ENCODE measurements at regions not wholly inside any gene's neighbourhood (a gene's known extent, or its start where the extent isn't known, plus 50 kb on each side); places are given as distances from the start of the nearest gene placed in this dataset.

DNA sequence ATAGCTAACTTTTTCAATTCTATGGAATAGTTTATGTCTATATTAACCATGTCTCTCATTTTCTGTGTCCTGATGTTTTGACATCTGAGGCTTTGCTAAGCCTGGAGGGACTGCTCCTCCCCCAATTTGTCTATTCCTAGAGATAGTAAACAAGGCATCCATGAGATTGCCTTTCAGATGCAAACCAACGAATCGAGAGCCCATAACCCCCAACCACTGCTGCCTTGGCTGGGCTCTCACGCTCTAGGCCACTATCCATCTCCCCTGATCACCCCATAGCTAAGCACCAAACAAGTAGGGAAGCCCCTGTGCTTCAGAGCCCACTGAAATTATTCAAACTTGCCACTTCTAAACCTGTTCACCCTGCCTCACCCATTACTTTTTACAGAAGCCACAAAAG lies 437.7 kb downstream of the SETD4 start:
- TF ChIP-seq CTCF (IDR thresholded peaks at IDR 0.05) (no peak), POLR2A (IDR thresholded peaks at IDR 0.05) (no peak)
